Mammary epithelial cell (primary cell): ENCODE measurements at regions not wholly inside any gene's neighbourhood (a gene's known extent, or its start where the extent isn't known, plus 50 kb on each side); places are given as distances from the start of the nearest gene placed in this dataset.

Experiments used
- EZH2 ChIP-seq: IDR thresholded peaks from 2 replicates; pipeline ENCODE4 v1.6.1; 2012; ENCODE audit warnings: low read length, inconsistent platforms, borderline replicate concordance
- TF ChIP-seq, protein P1 (sequence below), 2 donors: IDR thresholded peaks in 1 of 2; conservative IDR thresholded peaks in 1 of 2; 2 replicates each; pipeline ENCODE4 v1.5.1; 2011 to 2012; ENCODE audit warnings: inconsistent platforms in 2 of 2, low read length in 2 of 2, mild to moderate bottlenecking in 2 of 2, control low read depth in 1 of 2, low read depth in 1 of 2; ENCODE audit not compliant: insufficient read depth in 1 of 2; ENCODE audit errors: extremely low read depth in 1 of 2

DNA sequence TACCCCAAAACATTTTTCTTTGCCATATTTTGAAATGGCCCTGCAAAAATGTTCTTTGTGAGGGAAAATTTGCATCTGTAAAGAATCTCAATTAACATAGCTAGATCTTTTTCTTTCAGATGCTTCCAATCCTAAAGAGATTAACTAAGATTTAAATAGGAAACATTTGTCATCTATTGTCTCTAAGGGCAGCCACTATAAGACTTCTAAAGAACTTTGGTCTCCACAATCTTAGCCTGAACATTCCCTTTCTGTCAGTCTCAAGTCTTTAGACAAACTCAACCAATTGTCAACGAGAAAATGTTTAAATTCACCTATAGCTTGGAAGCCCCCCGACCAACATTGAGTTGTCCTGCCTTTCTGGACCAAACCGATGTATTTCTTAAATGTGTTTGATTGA is 71.1 kb upstream of the RASSF8 start:
- no peak for TF ChIP-seq EZH2
- TF ChIP-seq, protein P1, sequence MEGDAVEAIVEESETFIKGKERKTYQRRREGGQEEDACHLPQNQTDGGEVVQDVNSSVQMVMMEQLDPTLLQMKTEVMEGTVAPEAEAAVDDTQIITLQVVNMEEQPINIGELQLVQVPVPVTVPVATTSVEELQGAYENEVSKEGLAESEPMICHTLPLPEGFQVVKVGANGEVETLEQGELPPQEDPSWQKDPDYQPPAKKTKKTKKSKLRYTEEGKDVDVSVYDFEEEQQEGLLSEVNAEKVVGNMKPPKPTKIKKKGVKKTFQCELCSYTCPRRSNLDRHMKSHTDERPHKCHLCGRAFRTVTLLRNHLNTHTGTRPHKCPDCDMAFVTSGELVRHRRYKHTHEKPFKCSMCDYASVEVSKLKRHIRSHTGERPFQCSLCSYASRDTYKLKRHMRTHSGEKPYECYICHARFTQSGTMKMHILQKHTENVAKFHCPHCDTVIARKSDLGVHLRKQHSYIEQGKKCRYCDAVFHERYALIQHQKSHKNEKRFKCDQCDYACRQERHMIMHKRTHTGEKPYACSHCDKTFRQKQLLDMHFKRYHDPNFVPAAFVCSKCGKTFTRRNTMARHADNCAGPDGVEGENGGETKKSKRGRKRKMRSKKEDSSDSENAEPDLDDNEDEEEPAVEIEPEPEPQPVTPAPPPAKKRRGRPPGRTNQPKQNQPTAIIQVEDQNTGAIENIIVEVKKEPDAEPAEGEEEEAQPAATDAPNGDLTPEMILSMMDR (conservative IDR thresholded peaks at IDR 0.05 in 1 of 2, IDR thresholded peaks at IDR 0.05 in 1 of 2; ENCODE audit: extremely low read depth in 1 of 2, insufficient read depth in 1 of 2, low read depth in 1 of 2, low read length in 2 of 2), result no peak
